B cell (primary cell): ENCODE measurements at regions not wholly inside any gene's neighbourhood (a gene's known extent, or its start where the extent isn't known, plus 50 kb on each side); places are given as distances from the start of the nearest gene placed in this dataset.

Experiments used
- ATAC-seq: fragments of 200-7000 bp; cut with Tn5 transposase; one replicate; pipeline ENCODE4 v1.10.0; 2021; ENCODE audit warnings: low read depth, mild to moderate bottlenecking, moderate number of reproducible peaks, moderate library complexity
- CTCF ChIA-PET: fragments of 350-600 bp; sonication (Branson Sonifier 250); formaldehyde crosslinking; loops from one replicate; lab custom pipeline; 2021; ENCODE audit warnings: antibody characterized with exemption, inconsistent platforms; lab: Charles Lee
- POLR2A ChIA-PET: fragments of 350-600 bp; sonication (Branson Sonifier 250); formaldehyde crosslinking; loops from one replicate; lab custom pipeline; 2021; ENCODE audit warnings: antibody characterized with exemption; lab: Charles Lee
- DNase-seq: peaks from one replicate; pipeline ENCODE4 v3.0.0; 2013
- H2AFZ ChIP-seq: 2 replicates; pipeline ENCODE4 v1.6.1; 2012; ENCODE audit warnings: mild to moderate bottlenecking, low read depth, low read length; ENCODE audit not compliant: insufficient read depth, poor library complexity, severe bottlenecking
- H3K27ac ChIP-seq, 2 donors: 1 replicate in 1 of 2; 2 replicates in 1 of 2; pipeline ENCODE4 v1.5.1; 2012 to 2013; ENCODE audit warnings: low read length in 2 of 2, mild to moderate bottlenecking in 2 of 2, moderate library complexity in 1 of 2
- H3K27me3 ChIP-seq, 4 experiments: fragments of 200-600 bp in 1 of 4; sonication (generic) in 1 of 4; replicated peaks in 1 of 4; 1 replicate in 2 of 4; 2 replicates in 2 of 4; pipeline versions ENCODE4 v1.6.1 to v1.7.0; 2013 to 2016; ENCODE audit warnings: low read length in 3 of 4, mild to moderate bottlenecking in 2 of 4, mixed read lengths in 1 of 4, moderate library complexity in 1 of 4; ENCODE audit not compliant: insufficient read depth in 4 of 4, control insufficient read depth in 3 of 4; ENCODE audit errors: control extremely low read depth in 1 of 4
- H3K36me3 ChIP-seq, 2 experiments: replicated peaks in 1 of 2; 1 replicate in 1 of 2; 2 replicates in 1 of 2; pipeline versions ENCODE4 v1.6.1 to v1.7.1; 2013; ENCODE audit warnings: low read length in 1 of 2; ENCODE audit not compliant: insufficient read depth in 2 of 2, control insufficient read depth in 1 of 2; ENCODE audit errors: control extremely low read depth in 1 of 2, extremely low read depth in 1 of 2
- H3K4me1 ChIP-seq, 2 donors: fragments of 200-600 bp in 1 of 2; sonication (generic) in 1 of 2; 1 replicate in 1 of 2; 2 replicates in 1 of 2; pipeline versions ENCODE4 v1.5.1 to v1.6.1; 2013 to 2017; ENCODE audit warnings: low read length in 2 of 2; ENCODE audit not compliant: control insufficient read depth in 2 of 2, insufficient read depth in 2 of 2
- H3K4me2 ChIP-seq: replicated peaks from 2 replicates; pipeline ENCODE3; 2012; ENCODE audit warnings: mild to moderate bottlenecking, low read depth, low read length; ENCODE audit not compliant: poor library complexity, severe bottlenecking
- H3K4me3 ChIP-seq, 5 experiments: fragments of 200-600 bp in 1 of 5; sonication (generic) in 1 of 5; 1 replicate in 3 of 5; 2 replicates in 2 of 5; pipeline versions ENCODE4 v1.5.1 to v1.7.0; 2011 to 2016; ENCODE audit warnings: low read length in 4 of 5, mild to moderate bottlenecking in 4 of 5, low read depth in 2 of 5, control low read depth in 1 of 5, moderate library complexity in 1 of 5; ENCODE audit not compliant: insufficient read depth in 1 of 5; ENCODE audit errors: control extremely low read depth in 1 of 5, extremely low read depth in 1 of 5
- H3K79me2 ChIP-seq: fragments of 200-600 bp; sonication (generic); one replicate; pipeline ENCODE4 v1.6.0; 2016; ENCODE audit warnings: low read length; ENCODE audit not compliant: control insufficient read depth, insufficient read depth
- H3K9ac ChIP-seq: fragments of 200-600 bp; sonication (generic); 2 replicates; pipeline ENCODE4 v1.6.1; 2017; ENCODE audit warnings: mild to moderate bottlenecking, low read length, moderate library complexity
- H3K9me3 ChIP-seq, 3 donors: one replicate each; pipeline versions ENCODE4 v1.6.1 to v1.7.1; 2013; ENCODE audit warnings: low read length in 2 of 3; ENCODE audit not compliant: control insufficient read depth in 2 of 3, insufficient read depth in 1 of 3; ENCODE audit errors: control extremely low read depth in 1 of 3
- H4K20me1 ChIP-seq: 2 replicates; pipeline ENCODE4 v1.6.0; 2012; ENCODE audit warnings: mild to moderate bottlenecking, low read length; ENCODE audit not compliant: insufficient read depth, control insufficient read depth, poor library complexity, severe bottlenecking
- H3K27ac Mint-ChIP-seq: one replicate; pipeline ENCODE4 v1.8.0; 2021; ENCODE audit warnings: mixed read lengths
- H3K27me3 Mint-ChIP-seq: one replicate; pipeline ENCODE4 v1.8.0; 2021; ENCODE audit warnings: mixed read lengths
- H3K4me1 Mint-ChIP-seq: one replicate; pipeline ENCODE4 v1.8.0; 2021; ENCODE audit warnings: mixed read lengths
- H3K4me3 Mint-ChIP-seq: one replicate; pipeline ENCODE4 v1.8.0; 2021; ENCODE audit warnings: mixed read lengths
- H3K9me3 Mint-ChIP-seq: one replicate; pipeline ENCODE4 v1.8.0; 2022; ENCODE audit warnings: mixed read lengths; ENCODE audit not compliant: insufficient read depth
- CTCF ChIP-seq: fragments of 200-600 bp; IDR thresholded peaks from one replicate; pipeline ENCODE4 v1.8.0; 2022; ENCODE audit warnings: antibody characterized with exemption, mild to moderate bottlenecking
- EZH2 ChIP-seq: IDR thresholded peaks from 2 replicates; pipeline ENCODE4 v1.6.1; 2012; ENCODE audit warnings: borderline replicate concordance, low read depth, mild to moderate bottlenecking, moderate library complexity, low read length; ENCODE audit not compliant: insufficient read depth, poor library complexity, severe bottlenecking
- WGBS: methylation state at CpG from one replicate; pipeline ENCODE4 v1.1.5; 2013; ENCODE audit warnings: missing lambda C conversion rate; ENCODE audit not compliant: insufficient coverage; 5-methylcytosine and 5-hydroxymethylcytosine counted together
- intact Hi-C: fragments of 100-400 bp; cut with micrococcal nuclease; formaldehyde crosslinking; loops from one replicate; pipeline ENCODE4 v1.10.0; 2022

- DNase-seq (no peak), ATAC-seq (no peak)
- H3K4me1 Mint-ChIP-seq, result peaks cover 6% of the 10 kb centered on the region
- no peak for TF ChIP-seq EZH2
- TF ChIP-seq CTCF, result no peak
- Histone ChIP-seq H3K9ac (no peak overlapping the region), H3K27me3 (peaks cover 0 to 16% (median 7%) of the 10 kb centered on the region in 4 experiments), H2AFZ (no peak overlapping the region), H4K20me1 (no peaks in the 10 kb centered on the region), H3K36me3 (no peaks in the 10 kb centered on the region), H3K4me2 (no peak overlapping the region), H3K27ac (no peak overlapping the region), H3K79me2 (no peaks in the 10 kb centered on the region), H3K4me1 (peaks cover 0 to 5% of the 10 kb centered on the region in 2 donors), H3K4me3 (no peak overlapping the region), H3K9me3 (peaks cover 0 to 6% (median 0%) of the 10 kb centered on the region in 3 donors)
- ChIA-PET CTCF (no interaction called here), POLR2A (no interaction called here)
- no peak overlapping the region for H3K27ac Mint-ChIP-seq
- H3K9me3 Mint-ChIP-seq, result no peaks in the 10 kb centered on the region
- peaks cover 19% of the 10 kb centered on the region for H3K27me3 Mint-ChIP-seq
- intact Hi-C loops, result no loop called here
- 92% methylated on average over 4 of the region's 4 CpGs for WGBS
- no peak overlapping the region for H3K4me3 Mint-ChIP-seq
Measured at GRCh38 chr3:72680766-72681165, 167.5 kb downstream of the SHQ1 start.

GRCh38 chr3:72679540-72680198 lies 168.6 kb downstream of the SHQ1 start:
- Histone ChIP-seq H3K27me3 (peaks cover 0 to 15% (median 7%) of the 10 kb centered on the region in 4 experiments), H3K36me3 (no peaks in the 10 kb centered on the region), H3K9ac (no peak overlapping the region), H3K4me2 (no peak overlapping the region), H3K27ac (no peak overlapping the region), H3K79me2 (no peaks in the 10 kb centered on the region), H4K20me1 (no peaks in the 10 kb centered on the region), H3K9me3 (peaks cover 0 to 11% (median 0%) of the 10 kb centered on the region in 3 donors), H3K4me3 (no peak overlapping the region), H3K4me1 (peaks cover 0 to 5% of the 10 kb centered on the region in 2 donors), H2AFZ (no peak overlapping the region)
- no peaks in the 10 kb centered on the region for H3K9me3 Mint-ChIP-seq
- no peak overlapping the region for H3K27ac Mint-ChIP-seq
- POLR2A ChIA-PET, result no interaction called here
- WGBS, result 76% methylated on average over 4 of the region's 6 CpGs
- CTCF ChIA-PET, result no interaction called here
- peaks cover 19% of the 10 kb centered on the region for H3K27me3 Mint-ChIP-seq
- DNase-seq (no peak), ATAC-seq (no peak)
- intact Hi-C loops, result no loop called here
- no peak for TF ChIP-seq CTCF
- TF ChIP-seq EZH2, result no peak
- peaks cover 6% of the 10 kb centered on the region for H3K4me1 Mint-ChIP-seq
- no peak overlapping the region for H3K4me3 Mint-ChIP-seq
